Activated CD4-positive, alpha-beta memory T cell treated with anti-CD3 and anti-CD28 coated beads, Interleukin-2, amount 10 ng/mL, durations not matched to agents 7 days and 5 days (primary cell): ENCODE measurements at regions not wholly inside any gene's neighbourhood (a gene's known extent, or its start where the extent isn't known, plus 50 kb on each side); places are given as distances from the start of the nearest gene placed in this dataset.

Experiments used
- CTCF ChIA-PET: fragments of 350-600 bp; sonication (Branson Sonifier 250); formaldehyde crosslinking; loops from one replicate; lab custom pipeline; 2021; ENCODE audit warnings: antibody characterized with exemption, inconsistent platforms; lab: Charles Lee
- POLR2A ChIA-PET: fragments of 350-600 bp; sonication (Branson Sonifier 250); formaldehyde crosslinking; loops from one replicate; lab custom pipeline; 2021; ENCODE audit warnings: antibody characterized with exemption; lab: Charles Lee
- DNase-seq: peaks from one replicate; pipeline ENCODE4 v3.0.0-alpha.2; 2020
- H3K27ac Mint-ChIP-seq: one replicate; pipeline ENCODE4 v1.8.0; 2021; ENCODE audit warnings: mild to moderate bottlenecking, mixed read lengths
- H3K27me3 Mint-ChIP-seq: one replicate; pipeline ENCODE4 v1.8.0; 2021; ENCODE audit warnings: mixed read lengths
- H3K36me3 Mint-ChIP-seq: one replicate; pipeline ENCODE4 v1.8.0; 2021; ENCODE audit warnings: low read depth, mixed read lengths
- H3K4me1 Mint-ChIP-seq: one replicate; pipeline ENCODE4 v1.8.0; 2021; ENCODE audit warnings: mixed read lengths
- H3K4me3 Mint-ChIP-seq: one replicate; pipeline ENCODE4 v1.8.0; 2021; ENCODE audit warnings: mild to moderate bottlenecking, mixed read lengths
- H3K9me3 Mint-ChIP-seq: one replicate; pipeline ENCODE4 v1.8.0; 2021; ENCODE audit warnings: mixed read lengths

GRCh38 chr13:85099245-85099644 is 700.0 kb downstream of the SLITRK6 start:
- no peak overlapping the region for H3K27ac Mint-ChIP-seq
- no peaks in the 10 kb centered on the region for H3K36me3 Mint-ChIP-seq
- H3K9me3 Mint-ChIP-seq: peaks cover 7% of the 10 kb centered on the region
- no peak overlapping the region for H3K4me3 Mint-ChIP-seq
- DNase-seq: no peak
- CTCF ChIA-PET: no interaction called here
- POLR2A ChIA-PET: no interaction called here
- H3K4me1 Mint-ChIP-seq: no peaks in the 10 kb centered on the region
- no peaks in the 10 kb centered on the region for H3K27me3 Mint-ChIP-seq

GRCh38 chr13:85095418-85096272 is 703.6 kb downstream of the SLITRK6 start:
- ChIA-PET CTCF (no interaction called here), POLR2A (no interaction called here)
- no peak overlapping the region for H3K27ac Mint-ChIP-seq
- peaks cover 7% of the 10 kb centered on the region for H3K9me3 Mint-ChIP-seq
- no peaks in the 10 kb centered on the region for H3K36me3 Mint-ChIP-seq
- no peaks in the 10 kb centered on the region for H3K27me3 Mint-ChIP-seq
- no peak overlapping the region for H3K4me3 Mint-ChIP-seq
- no peaks in the 10 kb centered on the region for H3K4me1 Mint-ChIP-seq
- no peak for DNase-seq

- CTCF ChIA-PET: no interaction called here
- no peak overlapping the region for H3K4me3 Mint-ChIP-seq
- DNase-seq: no peak
- no peaks in the 10 kb centered on the region for H3K36me3 Mint-ChIP-seq
- no peak overlapping the region for H3K27ac Mint-ChIP-seq
- POLR2A ChIA-PET: no interaction called here
- no peaks in the 10 kb centered on the region for H3K27me3 Mint-ChIP-seq
- peaks cover 7% of the 10 kb centered on the region for H3K9me3 Mint-ChIP-seq
- H3K4me1 Mint-ChIP-seq: no peaks in the 10 kb centered on the region
Measured at GRCh38 chr13:85093808-85094207, 705.4 kb downstream of the SLITRK6 start.

GRCh38 chr13:85091631-85092234 is 707.5 kb downstream of the SLITRK6 start:
- Mint-ChIP-seq H3K4me3 (no peak overlapping the region), H3K27me3 (no peaks in the 10 kb centered on the region), H3K4me1 (no peaks in the 10 kb centered on the region), H3K27ac (no peak overlapping the region), H3K36me3 (no peaks in the 10 kb centered on the region), H3K9me3 (peaks cover 3% of the 10 kb centered on the region)
- no peak for DNase-seq
- POLR2A ChIA-PET: no interaction called here
- CTCF ChIA-PET: no interaction called here

- no peak overlapping the region for H3K4me3 Mint-ChIP-seq
- H3K4me1 Mint-ChIP-seq: no peaks in the 10 kb centered on the region
- no peak overlapping the region for H3K27ac Mint-ChIP-seq
- no peaks in the 10 kb centered on the region for H3K36me3 Mint-ChIP-seq
- CTCF ChIA-PET: no interaction called here
- POLR2A ChIA-PET: no interaction called here
- peaks cover 3% of the 10 kb centered on the region for H3K9me3 Mint-ChIP-seq
- DNase-seq: no peak
- H3K27me3 Mint-ChIP-seq: no peaks in the 10 kb centered on the region
Measured at GRCh38 chr13:85089186-85089585, 710.0 kb downstream of the SLITRK6 start.

GRCh38 chr13:85080691-85081090 is 718.5 kb downstream of the SLITRK6 start:
- POLR2A ChIA-PET: no interaction called here
- H3K9me3 Mint-ChIP-seq: no peaks in the 10 kb centered on the region
- CTCF ChIA-PET: no interaction called here
- H3K36me3 Mint-ChIP-seq: no peaks in the 10 kb centered on the region
- H3K4me1 Mint-ChIP-seq: no peaks in the 10 kb centered on the region
- H3K4me3 Mint-ChIP-seq: no peak overlapping the region
- H3K27me3 Mint-ChIP-seq: no peaks in the 10 kb centered on the region
- DNase-seq: no peak
- no peak overlapping the region for H3K27ac Mint-ChIP-seq

GRCh38 chr13:85076343-85076742 is 722.9 kb downstream of the SLITRK6 start:
- Mint-ChIP-seq H3K4me1 (no peaks in the 10 kb centered on the region), H3K36me3 (no peaks in the 10 kb centered on the region), H3K27ac (no peak overlapping the region), H3K27me3 (no peaks in the 10 kb centered on the region), H3K9me3 (no peaks in the 10 kb centered on the region), H3K4me3 (no peak overlapping the region)
- no peak for DNase-seq
- ChIA-PET POLR2A (no interaction called here), CTCF (no interaction called here)

GRCh38 chr13:85074543-85075313 is 724.5 kb downstream of the SLITRK6 start:
- DNase-seq: no peak
- POLR2A ChIA-PET: no interaction called here
- Mint-ChIP-seq H3K27me3 (no peaks in the 10 kb centered on the region), H3K4me3 (no peak overlapping the region), H3K36me3 (no peaks in the 10 kb centered on the region), H3K27ac (no peak overlapping the region), H3K9me3 (no peaks in the 10 kb centered on the region), H3K4me1 (no peaks in the 10 kb centered on the region)
- CTCF ChIA-PET: no interaction called here

GRCh38 chr13:85068231-85068630 is 731.0 kb downstream of the SLITRK6 start:
- Mint-ChIP-seq H3K4me3 (no peak overlapping the region), H3K27ac (no peak overlapping the region), H3K9me3 (no peaks in the 10 kb centered on the region), H3K4me1 (no peaks in the 10 kb centered on the region), H3K27me3 (no peaks in the 10 kb centered on the region), H3K36me3 (no peaks in the 10 kb centered on the region)
- ChIA-PET POLR2A (no interaction called here), CTCF (no interaction called here)
- no peak for DNase-seq

- Mint-ChIP-seq H3K36me3 (no peaks in the 10 kb centered on the region), H3K27ac (no peak overlapping the region), H3K27me3 (no peaks in the 10 kb centered on the region), H3K9me3 (peaks cover 4% of the 10 kb centered on the region), H3K4me1 (no peaks in the 10 kb centered on the region), H3K4me3 (no peak overlapping the region)
- POLR2A ChIA-PET: no interaction called here
- CTCF ChIA-PET: no interaction called here
- no peak for DNase-seq
Measured at GRCh38 chr13:85040215-85040614, 759.0 kb downstream of the SLITRK6 start.

- CTCF ChIA-PET: no interaction called here
- Mint-ChIP-seq H3K4me1 (no peaks in the 10 kb centered on the region), H3K4me3 (no peak overlapping the region), H3K27ac (no peak overlapping the region), H3K36me3 (no peaks in the 10 kb centered on the region), H3K27me3 (no peaks in the 10 kb centered on the region), H3K9me3 (peaks cover 13% of the 10 kb centered on the region)
- POLR2A ChIA-PET: no interaction called here
- DNase-seq: no peak
Measured at GRCh38 chr13:85031771-85032170, 767.4 kb downstream of the SLITRK6 start.

GRCh38 chr13:85028035-85028434 is 771.2 kb downstream of the SLITRK6 start:
- Mint-ChIP-seq H3K27me3 (no peaks in the 10 kb centered on the region), H3K9me3 (peaks cover 6% of the 10 kb centered on the region), H3K27ac (no peak overlapping the region), H3K36me3 (no peaks in the 10 kb centered on the region), H3K4me3 (no peak overlapping the region), H3K4me1 (no peaks in the 10 kb centered on the region)
- ChIA-PET CTCF (no interaction called here), POLR2A (no interaction called here)
- no peak for DNase-seq

- Mint-ChIP-seq H3K27me3 (no peaks in the 10 kb centered on the region), H3K4me1 (no peaks in the 10 kb centered on the region), H3K9me3 (peaks cover 2% of the 10 kb centered on the region), H3K4me3 (no peak overlapping the region), H3K36me3 (no peaks in the 10 kb centered on the region), H3K27ac (no peak overlapping the region)
- POLR2A ChIA-PET: no interaction called here
- no peak for DNase-seq
- CTCF ChIA-PET: no interaction called here
Measured at GRCh38 chr13:85019121-85019520, 780.1 kb downstream of the SLITRK6 start.
